PC-3 (cell line): ENCODE measurements at regions not wholly inside any gene's neighbourhood (a gene's known extent, or its start where the extent isn't known, plus 50 kb on each side); places are given as distances from the start of the nearest gene placed in this dataset.

Experiments used
- EZH2 ChIP-seq: fragments of 300-600 bp; sonication (generic); IDR thresholded peaks from one replicate; pipeline ENCODE4 v1.6.1; 2017; ENCODE audit warnings: antibody characterized with exemption, mild to moderate bottlenecking, low read length; ENCODE audit not compliant: unreplicated experiment
- EZH2phosphoT487 ChIP-seq: fragments of 300-600 bp; sonication (generic); IDR thresholded peaks from 2 replicates; pipeline ENCODE4 v1.6.1; 2018; ENCODE audit warnings: mild to moderate bottlenecking, antibody characterized with exemption, low read length, borderline replicate concordance
- TF ChIP-seq, protein P1 (sequence below): fragments of 300-600 bp; sonication (generic); conservative IDR thresholded peaks from 2 replicates; pipeline ENCODE4 v1.5.1; 2017; ENCODE audit warnings: antibody characterized with exemption, low read depth, mild to moderate bottlenecking, low read length

DNA sequence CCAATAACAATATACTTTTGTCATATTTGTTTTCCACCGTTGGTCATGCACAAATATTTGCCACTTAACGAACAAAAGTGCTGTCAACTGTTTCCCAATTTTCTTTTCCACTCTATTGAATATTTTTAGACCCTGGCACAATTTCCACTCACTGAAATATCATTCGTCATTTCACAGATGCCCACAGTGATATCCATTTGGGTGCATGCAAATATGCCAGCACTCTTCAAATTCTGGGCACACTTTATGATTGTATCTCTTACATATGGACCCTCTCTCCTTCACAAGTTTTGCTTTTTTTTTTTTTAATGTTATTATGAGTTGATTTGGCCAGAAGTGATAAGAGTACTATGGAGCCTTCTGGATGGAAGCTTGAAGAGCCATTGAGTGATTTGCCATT lies 1557.3 kb upstream of the FLRT2 start:
- TF ChIP-seq, protein P1, sequence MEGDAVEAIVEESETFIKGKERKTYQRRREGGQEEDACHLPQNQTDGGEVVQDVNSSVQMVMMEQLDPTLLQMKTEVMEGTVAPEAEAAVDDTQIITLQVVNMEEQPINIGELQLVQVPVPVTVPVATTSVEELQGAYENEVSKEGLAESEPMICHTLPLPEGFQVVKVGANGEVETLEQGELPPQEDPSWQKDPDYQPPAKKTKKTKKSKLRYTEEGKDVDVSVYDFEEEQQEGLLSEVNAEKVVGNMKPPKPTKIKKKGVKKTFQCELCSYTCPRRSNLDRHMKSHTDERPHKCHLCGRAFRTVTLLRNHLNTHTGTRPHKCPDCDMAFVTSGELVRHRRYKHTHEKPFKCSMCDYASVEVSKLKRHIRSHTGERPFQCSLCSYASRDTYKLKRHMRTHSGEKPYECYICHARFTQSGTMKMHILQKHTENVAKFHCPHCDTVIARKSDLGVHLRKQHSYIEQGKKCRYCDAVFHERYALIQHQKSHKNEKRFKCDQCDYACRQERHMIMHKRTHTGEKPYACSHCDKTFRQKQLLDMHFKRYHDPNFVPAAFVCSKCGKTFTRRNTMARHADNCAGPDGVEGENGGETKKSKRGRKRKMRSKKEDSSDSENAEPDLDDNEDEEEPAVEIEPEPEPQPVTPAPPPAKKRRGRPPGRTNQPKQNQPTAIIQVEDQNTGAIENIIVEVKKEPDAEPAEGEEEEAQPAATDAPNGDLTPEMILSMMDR: no peak
- TF ChIP-seq EZH2: no peak
- TF ChIP-seq EZH2phosphoT487: no peak
